ENCODE measurements at regions not wholly inside any gene's neighbourhood (a gene's known extent, or its start where the extent isn't known, plus 50 kb on each side); places are given as distances from the start of the nearest gene placed in this dataset.
"Not testable (repeated sequence)": the region's sequence is repeated elsewhere in the genome, so short reads cannot be mapped to it uniquely, and the experiment has no call there.

DNA sequence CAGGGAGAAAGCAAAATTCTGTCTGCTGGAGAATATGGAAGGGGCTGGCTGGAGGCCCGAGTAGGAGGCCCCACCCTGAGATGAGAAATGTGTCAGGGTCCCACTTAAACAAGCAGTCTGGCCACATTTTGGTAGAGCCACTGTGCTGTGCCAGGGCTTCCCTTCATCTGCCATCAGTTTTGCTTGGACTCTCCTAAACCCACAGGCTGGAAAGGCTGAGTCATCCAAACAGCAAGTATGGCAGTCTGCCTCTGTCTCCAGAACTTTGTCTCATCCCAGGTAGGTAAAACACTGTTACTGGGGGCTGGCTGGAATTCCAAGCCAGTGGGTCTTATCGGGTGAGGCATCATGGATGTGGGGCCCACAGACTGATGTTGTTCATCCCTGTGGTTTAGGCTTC lies 1390.6 kb downstream of the UQCRFS1 start:
- ATAC-seq (no peak), DNase-seq (no peak)
- H3K4me1 ChIP-seq, result no peaks in the 10 kb centered on the region
- in situ Hi-C loops (cut with MboI; ENCODE audit: low sequenced_read_pairs in 4 of 4) (no loop called here), intact Hi-C loops (cut with DNase I; ENCODE audit: low total_unique reads) (no loop called here)
- H3K27ac ChIP-seq, result no peak overlapping the region
- no peaks in the 10 kb centered on the region for H3K27me3 ChIP-seq
- no peaks in the 10 kb centered on the region for H3K36me3 ChIP-seq
- H3K9me3 ChIP-seq, result no peaks in the 10 kb centered on the region
- TF ChIP-seq POLR2A (IDR thresholded peaks at IDR 0.05) (no peak), CTCF (IDR thresholded peaks at IDR 0.05 in 4 of 5, conservative IDR thresholded peaks at IDR 0.05 in 1 of 5) (no peak)
- no peak overlapping the region for H3K4me3 ChIP-seq

GRCh38 chr19:27821418-27822018 lies 1391.4 kb downstream of the UQCRFS1 start:
- Histone ChIP-seq H3K27ac (no peak overlapping the region), H3K4me1 (no peaks in the 10 kb centered on the region), H3K4me3 (no peak overlapping the region), H3K9me3 (no peaks in the 10 kb centered on the region), H3K36me3 (no peaks in the 10 kb centered on the region), H3K27me3 (no peaks in the 10 kb centered on the region)
- ATAC-seq (no peak), DNase-seq (no peak)
- intact Hi-C loops (cut with DNase I; ENCODE audit: low total_unique reads) (no loop called here), in situ Hi-C loops (cut with MboI; ENCODE audit: low sequenced_read_pairs in 4 of 4) (no loop called here)
- no peak for TF ChIP-seq POLR2A (IDR thresholded peaks at IDR 0.05)
- TF ChIP-seq CTCF (IDR thresholded peaks at IDR 0.05 in 4 of 5, conservative IDR thresholded peaks at IDR 0.05 in 1 of 5), result no peak

DNA sequence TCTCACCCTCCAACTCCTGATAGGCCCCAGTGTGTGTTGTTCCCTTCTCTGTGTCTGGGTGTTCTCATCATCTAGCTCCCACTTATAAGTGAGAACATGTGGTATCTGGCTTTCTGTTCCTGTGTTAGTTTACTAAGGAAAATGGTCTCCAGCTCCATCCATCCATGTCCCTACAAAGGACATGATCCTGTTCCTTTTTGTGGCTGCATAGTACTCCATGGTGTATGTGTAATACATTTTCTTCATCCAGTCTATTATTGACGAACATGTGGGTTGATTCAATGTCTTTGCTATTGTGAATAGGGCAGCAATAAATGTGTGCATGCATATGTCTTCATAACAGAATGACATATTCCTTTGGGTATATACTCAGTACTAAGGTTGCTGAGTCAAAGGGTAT lies 1397.0 kb downstream of the UQCRFS1 start:
- Histone ChIP-seq H3K4me3 (no peak overlapping the region), H3K9me3 (no peaks in the 10 kb centered on the region), H3K36me3 (no peaks in the 10 kb centered on the region), H3K4me1 (no peaks in the 10 kb centered on the region), H3K27me3 (no peaks in the 10 kb centered on the region), H3K27ac (no peak overlapping the region)
- no peak for TF ChIP-seq CTCF (IDR thresholded peaks at IDR 0.05 in 4 of 5, conservative IDR thresholded peaks at IDR 0.05 in 1 of 5)
- TF ChIP-seq POLR2A (IDR thresholded peaks at IDR 0.05), result no peak
- DNase-seq (no peak), ATAC-seq (no peak)
- in situ Hi-C loops (cut with MboI; ENCODE audit: low sequenced_read_pairs in 4 of 4), result no loop called here
- intact Hi-C loops (cut with DNase I; ENCODE audit: low total_unique reads), result no loop called here

GRCh38 chr19:27814834-27815233 lies 1398.1 kb downstream of the UQCRFS1 start:
- ATAC-seq; H3K4me1 ChIP-seq; H3K9me3 ChIP-seq; intact Hi-C loops (cut with DNase I; ENCODE audit: low total_unique reads); H3K4me3 ChIP-seq; DNase-seq; in situ Hi-C loops (cut with MboI; ENCODE audit: low sequenced_read_pairs in 4 of 4); H3K27ac ChIP-seq; H3K36me3 ChIP-seq; H3K27me3 ChIP-seq: not testable (repeated sequence)

DNA sequence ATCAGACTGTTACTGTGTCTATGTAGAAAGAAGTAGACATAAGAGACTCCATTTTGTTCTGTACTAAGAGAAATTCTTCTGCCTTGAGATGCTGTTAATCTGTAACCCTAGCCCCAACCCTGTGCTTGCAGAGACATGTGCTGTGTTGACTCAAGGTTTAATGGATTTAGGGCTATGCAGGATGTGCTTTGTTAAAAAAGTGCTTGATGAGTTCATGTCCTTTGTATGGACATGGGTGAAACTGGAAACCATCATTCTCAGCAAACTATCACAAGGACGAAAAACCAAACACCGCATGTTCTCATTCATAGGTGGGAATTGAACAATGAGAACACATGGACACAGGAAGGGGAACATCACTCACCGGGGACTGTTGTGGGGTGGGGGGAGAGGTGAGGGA lies 1398.7 kb downstream of the UQCRFS1 start:
- H3K4me3 ChIP-seq; in situ Hi-C loops (cut with MboI; ENCODE audit: low sequenced_read_pairs in 4 of 4); DNase-seq; H3K27me3 ChIP-seq; H3K36me3 ChIP-seq; ATAC-seq; H3K27ac ChIP-seq; H3K4me1 ChIP-seq; intact Hi-C loops (cut with DNase I; ENCODE audit: low total_unique reads); H3K9me3 ChIP-seq: not testable (repeated sequence)

- H3K27me3 ChIP-seq, result no peaks in the 10 kb centered on the region
- H3K4me3 ChIP-seq, result no peak overlapping the region
- in situ Hi-C loops (cut with MboI; ENCODE audit: low sequenced_read_pairs in 4 of 4) (no loop called here), intact Hi-C loops (cut with DNase I; ENCODE audit: low total_unique reads) (no loop called here)
- H3K9me3 ChIP-seq, result peaks cover 0 to 3% (median 0%) of the 10 kb centered on the region in 3 donors
- ATAC-seq (no peak), DNase-seq (no peak)
- no peak overlapping the region for H3K27ac ChIP-seq
- H3K4me1 ChIP-seq, result no peaks in the 10 kb centered on the region
- no peak for TF ChIP-seq CTCF (IDR thresholded peaks at IDR 0.05 in 4 of 5, conservative IDR thresholded peaks at IDR 0.05 in 1 of 5)
- H3K36me3 ChIP-seq, result no peaks in the 10 kb centered on the region
Measured at GRCh38 chr19:27806471-27807070, 1406.4 kb downstream of the UQCRFS1 start.

All from gastrocnemius medialis (tissue), 4 donors.